Body of pancreas (tissue), 4 donors: ENCODE measurements at regions not wholly inside any gene's neighbourhood (a gene's known extent, or its start where the extent isn't known, plus 50 kb on each side); places are given as distances from the start of the nearest gene placed in this dataset.

Experiments
- ATAC-seq: fragments of 150-250 bp; one replicate; pipeline ENCODE4 v1.9.1; 2016
- DNase-seq, 4 donors: peaks; one replicate each; pipeline ENCODE4 v3.0.0-alpha.2; 2019
- H3K27ac ChIP-seq, 4 donors: fragments of 200-600 bp; sonication (generic); 1 replicate in 3 of 4; 2 replicates in 1 of 4; pipeline versions ENCODE4 v1.5.1 to v1.6.1; 2016 to 2019; ENCODE audit warnings: mild to moderate bottlenecking in 1 of 4, mixed read lengths in 1 of 4, moderate library complexity in 1 of 4
- H3K27me3 ChIP-seq, 2 donors: fragments of 200-600 bp; sonication (generic); one replicate each; pipeline ENCODE4 v1.6.0; 2016; ENCODE audit warnings: mild to moderate bottlenecking in 1 of 2
- H3K36me3 ChIP-seq, 2 donors: fragments of 200-600 bp; sonication (generic); replicated peaks in 1 of 2; 2 replicates each; pipeline ENCODE4 v1.5.1; 2016; ENCODE audit warnings: low read depth in 2 of 2; ENCODE audit not compliant: insufficient read depth in 1 of 2
- H3K4me1 ChIP-seq: fragments of 200-600 bp; sonication (generic); one replicate; pipeline ENCODE4 v1.6.0; 2016
- H3K4me3 ChIP-seq, 2 donors: fragments of 200-600 bp; sonication (generic); 1 replicate in 1 of 2; 2 replicates in 1 of 2; pipeline ENCODE4 v1.5.1; 2016 to 2019
- H3K9me3 ChIP-seq, 3 donors: fragments of 200-600 bp; sonication (generic); 1 replicate in 2 of 3; 2 replicates in 1 of 3; pipeline ENCODE4 v1.5.1; 2016
- POLR2A ChIP-seq, 3 donors: fragments of 450-650 bp; IDR thresholded peaks; one replicate each; pipeline ENCODE4 v1.6.1; 2016; ENCODE audit warnings: antibody characterized with exemption in 3 of 3, mild to moderate bottlenecking in 2 of 3
- WGBS, 2 donors: methylation state at CpG; one replicate each; pipeline ENCODE4 v1.1.5; 2017; 5-methylcytosine and 5-hydroxymethylcytosine counted together
- intact Hi-C: fragments of 100-400 bp; cut with DNase I; formaldehyde crosslinking; loops from one replicate; pipeline ENCODE4 v1.15.1; 2023
- TF ChIP-seq, protein P1 (sequence below), 7 experiments: fragments of 450-650 bp in 4 of 7; fragments of 200-600 bp in 3 of 7; sonication (generic) in 3 of 7; IDR thresholded peaks; one replicate each; pipeline ENCODE4 v1.5.1; 2016 to 2019; ENCODE audit warnings: antibody characterized with exemption in 7 of 7

DNA sequence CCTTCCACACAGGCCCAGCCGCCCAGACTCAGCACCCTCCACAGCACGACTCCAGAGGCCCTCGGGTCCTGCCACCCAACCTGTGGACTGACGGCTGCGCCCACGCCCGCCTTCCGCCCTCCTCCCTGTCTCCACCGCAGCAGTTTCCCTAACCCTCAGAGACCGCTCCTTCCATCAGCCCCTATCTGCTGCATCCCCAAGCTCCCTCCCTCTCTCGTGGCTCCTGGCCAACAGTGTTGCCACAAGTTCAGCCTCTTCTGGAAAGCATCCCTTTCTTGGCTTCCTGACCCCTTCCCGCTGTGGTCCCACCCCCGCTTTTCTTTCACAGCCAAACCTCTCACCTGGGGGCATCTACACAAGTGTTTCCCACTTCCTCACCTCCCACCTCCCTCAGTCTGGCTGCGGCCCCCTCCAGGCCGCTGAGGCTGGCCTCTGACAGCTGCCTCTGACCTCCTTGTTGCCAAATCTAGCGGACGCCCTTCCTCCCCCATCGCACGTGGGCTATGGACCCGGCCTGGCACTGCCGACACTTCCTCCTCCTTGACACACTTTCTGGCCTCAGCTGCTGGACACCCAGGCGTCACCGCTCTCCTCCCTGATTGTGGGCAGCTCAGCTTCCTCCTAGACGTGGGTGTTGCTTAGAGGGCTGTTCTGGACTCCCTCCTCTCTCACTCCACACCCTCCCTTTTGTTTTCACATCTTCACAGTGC, 168.8 kb upstream of the TLE3 start:
- H3K4me3 ChIP-seq, result no peak overlapping the region
- intact Hi-C loops, result no loop called here
- peak; percentile 36 to 82 (median 46) for DNase-seq
- TF ChIP-seq, protein P1, sequence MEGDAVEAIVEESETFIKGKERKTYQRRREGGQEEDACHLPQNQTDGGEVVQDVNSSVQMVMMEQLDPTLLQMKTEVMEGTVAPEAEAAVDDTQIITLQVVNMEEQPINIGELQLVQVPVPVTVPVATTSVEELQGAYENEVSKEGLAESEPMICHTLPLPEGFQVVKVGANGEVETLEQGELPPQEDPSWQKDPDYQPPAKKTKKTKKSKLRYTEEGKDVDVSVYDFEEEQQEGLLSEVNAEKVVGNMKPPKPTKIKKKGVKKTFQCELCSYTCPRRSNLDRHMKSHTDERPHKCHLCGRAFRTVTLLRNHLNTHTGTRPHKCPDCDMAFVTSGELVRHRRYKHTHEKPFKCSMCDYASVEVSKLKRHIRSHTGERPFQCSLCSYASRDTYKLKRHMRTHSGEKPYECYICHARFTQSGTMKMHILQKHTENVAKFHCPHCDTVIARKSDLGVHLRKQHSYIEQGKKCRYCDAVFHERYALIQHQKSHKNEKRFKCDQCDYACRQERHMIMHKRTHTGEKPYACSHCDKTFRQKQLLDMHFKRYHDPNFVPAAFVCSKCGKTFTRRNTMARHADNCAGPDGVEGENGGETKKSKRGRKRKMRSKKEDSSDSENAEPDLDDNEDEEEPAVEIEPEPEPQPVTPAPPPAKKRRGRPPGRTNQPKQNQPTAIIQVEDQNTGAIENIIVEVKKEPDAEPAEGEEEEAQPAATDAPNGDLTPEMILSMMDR (IDR thresholded peaks at IDR 0.05), result no peak
- no peak for TF ChIP-seq POLR2A (IDR thresholded peaks at IDR 0.05)
- no peaks in the 10 kb centered on the region for H3K27me3 ChIP-seq
- 63 to 78% methylated on average over 24 of the region's 24 CpGs for WGBS, 2 donors
- peaks cover 5% of the 10 kb centered on the region for H3K4me1 ChIP-seq
- peak overlapping the region in 2 of 4 donors; percentile 31 to 34 for H3K27ac ChIP-seq
- peak; percentile 52 for ATAC-seq
- H3K36me3 ChIP-seq, result no peaks in the 10 kb centered on the region
- H3K9me3 ChIP-seq, result no peaks in the 10 kb centered on the region

DNA sequence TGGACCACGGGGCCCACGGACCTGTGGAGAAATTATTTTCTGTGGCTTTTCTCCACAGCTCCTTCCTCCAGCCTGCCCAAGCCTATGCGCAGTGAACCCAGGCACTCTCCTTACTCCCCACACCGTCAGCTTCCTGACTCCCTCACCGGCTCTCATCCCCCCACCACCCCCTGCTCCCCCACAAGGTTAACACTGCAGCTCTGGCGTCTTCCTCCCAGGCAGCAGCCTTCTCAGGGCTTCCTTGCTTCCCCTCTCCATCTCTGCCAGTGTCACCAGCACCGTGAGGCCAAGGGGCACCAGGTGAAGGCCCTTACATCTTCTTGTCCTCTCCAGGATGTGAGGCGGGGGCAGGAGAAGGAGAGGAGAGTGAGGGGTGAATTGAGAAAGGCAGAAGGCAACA, 168.3 kb upstream of the TLE3 start:
- DNase-seq (no peak), ATAC-seq (no peak)
- H3K27ac ChIP-seq, result peak overlapping the region in 1 of 4 donors; percentile 34
- intact Hi-C loops, result no loop called here
- 55 to 80% methylated on average over 8 of the region's 8 CpGs for WGBS, 2 donors
- H3K36me3 ChIP-seq, result no peaks in the 10 kb centered on the region
- TF ChIP-seq, protein P1 (IDR thresholded peaks at IDR 0.05), result no peak
- no peak for TF ChIP-seq POLR2A (IDR thresholded peaks at IDR 0.05)
- no peak overlapping the region for H3K4me3 ChIP-seq
- no peaks in the 10 kb centered on the region for H3K9me3 ChIP-seq
- H3K4me1 ChIP-seq, result peaks cover 3% of the 10 kb centered on the region
- H3K27me3 ChIP-seq, result no peaks in the 10 kb centered on the region

DNA sequence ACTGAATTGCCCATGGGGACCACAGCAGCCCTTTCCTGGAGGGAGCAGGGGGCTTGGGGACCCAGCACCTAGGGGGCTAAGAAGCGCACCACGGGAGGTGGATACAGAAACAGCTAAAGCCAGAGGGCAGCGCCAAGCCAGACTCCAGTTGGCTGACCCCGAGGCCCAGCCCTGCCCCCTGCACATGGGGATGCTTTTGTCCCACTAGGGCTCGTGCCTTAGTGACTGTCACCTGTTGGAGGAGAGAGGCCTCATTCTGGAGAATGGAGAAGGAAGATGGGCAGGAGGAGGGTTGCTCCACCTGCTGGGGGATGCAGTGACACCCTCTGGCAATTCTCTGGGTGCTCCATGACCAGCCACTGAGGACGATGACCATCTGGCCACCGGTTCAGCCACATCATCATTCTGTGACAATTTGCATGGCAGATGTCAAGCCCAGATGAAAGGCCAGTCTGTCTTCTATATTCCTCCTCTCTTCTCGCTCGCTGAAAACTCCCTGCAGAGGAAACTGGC, 167.8 kb upstream of the TLE3 start:
- WGBS, 2 donors, result 72 to 80% methylated on average over 9 of the region's 9 CpGs
- H3K36me3 ChIP-seq, result no peaks in the 10 kb centered on the region
- TF ChIP-seq, protein P1 (IDR thresholded peaks at IDR 0.05), result no peak
- no peak for TF ChIP-seq POLR2A (IDR thresholded peaks at IDR 0.05)
- no peaks in the 10 kb centered on the region for H3K4me1 ChIP-seq
- H3K27me3 ChIP-seq, result no peaks in the 10 kb centered on the region
- H3K4me3 ChIP-seq, result no peak overlapping the region
- H3K9me3 ChIP-seq, result no peaks in the 10 kb centered on the region
- DNase-seq (no peak), ATAC-seq (no peak)
- intact Hi-C loops, result no loop called here
- H3K27ac ChIP-seq, result no peak overlapping the region

DNA sequence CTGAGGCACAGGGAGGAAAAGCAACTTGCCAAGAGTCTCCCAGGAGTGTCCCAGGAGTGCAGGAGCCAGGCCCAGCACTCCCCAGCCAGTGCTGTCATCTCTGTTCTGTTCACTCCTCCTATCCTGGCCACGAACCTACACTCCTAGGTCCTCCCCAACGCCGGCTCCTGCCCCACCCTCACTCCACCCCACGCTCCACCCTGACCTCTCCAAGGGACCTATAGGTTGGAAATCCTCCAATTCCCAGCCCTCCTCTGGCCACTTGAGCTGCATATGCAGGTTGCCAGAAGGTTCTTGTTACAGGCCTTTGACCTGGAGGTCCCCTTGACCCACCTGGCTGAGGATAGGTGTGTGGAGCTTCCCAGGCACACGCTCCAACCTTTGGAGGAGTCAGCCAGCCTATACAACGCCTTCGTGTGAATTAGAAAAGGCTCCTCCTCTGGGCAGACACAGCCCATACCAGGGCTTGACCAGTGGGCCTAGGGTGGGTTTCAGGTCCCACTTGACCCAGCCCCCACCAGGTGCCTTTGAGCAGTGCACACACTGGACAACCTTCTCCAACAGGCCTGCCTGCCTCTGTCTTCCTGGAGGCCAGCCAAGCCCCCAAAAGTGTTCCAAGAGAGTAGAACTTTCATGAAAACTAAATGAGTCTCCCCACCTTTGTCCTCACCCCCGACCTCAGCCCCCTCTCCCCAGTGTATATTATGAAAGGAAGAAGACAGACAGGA, 167.2 kb upstream of the TLE3 start:
- TF ChIP-seq, protein P1 (IDR thresholded peaks at IDR 0.05), result no peak
- TF ChIP-seq POLR2A (IDR thresholded peaks at IDR 0.05), result no peak
- ATAC-seq (no peak), DNase-seq (no peak)
- H3K4me1 ChIP-seq, result no peaks in the 10 kb centered on the region
- H3K9me3 ChIP-seq, result no peaks in the 10 kb centered on the region
- H3K36me3 ChIP-seq, result no peaks in the 10 kb centered on the region
- no peak overlapping the region for H3K27ac ChIP-seq
- no peak overlapping the region for H3K4me3 ChIP-seq
- no peaks in the 10 kb centered on the region for H3K27me3 ChIP-seq
- intact Hi-C loops, result no loop called here
- 73 to 74% methylated on average over 8 of the region's 8 CpGs for WGBS, 2 donors
